Adrenal gland (tissue), 5 donors: ENCODE measurements at regions not wholly inside any gene's neighbourhood (a gene's known extent, or its start where the extent isn't known, plus 50 kb on each side); places are given as distances from the start of the nearest gene placed in this dataset.

ENCODE experiments used
- CTCF ChIP-seq, 6 experiments: fragments of 450-650 bp in 4 of 6; fragments of 200-600 bp in 2 of 6; sonication (generic) in 1 of 6; IDR thresholded peaks; 1 replicate in 5 of 6; 2 replicates in 1 of 6; pipeline versions ENCODE4 v1.5.1 to v1.8.0; 2016 to 2021; ENCODE audit warnings: antibody characterized with exemption in 6 of 6, mild to moderate bottlenecking in 2 of 6, moderate library complexity in 1 of 6
- POLR2A ChIP-seq, 2 donors: fragments of 450-650 bp; IDR thresholded peaks; one replicate each; pipeline ENCODE4 v1.6.1; 2017; ENCODE audit warnings: antibody characterized with exemption in 2 of 2, mild to moderate bottlenecking in 2 of 2, moderate library complexity in 1 of 2
- donor health status: DM: no; HTN: no; CAD: no.

GRCh38 chr9:87393706-87394230 is 103.9 kb upstream of the DAPK1 start:
- TF ChIP-seq POLR2A (IDR thresholded peaks at IDR 0.05) = no peak
- TF ChIP-seq CTCF (IDR thresholded peaks at IDR 0.05) = no peak
